ENCODE measurements at regions not wholly inside any gene's neighbourhood (a gene's known extent, or its start where the extent isn't known, plus 50 kb on each side); places are given as distances from the start of the nearest gene placed in this dataset.

DNA sequence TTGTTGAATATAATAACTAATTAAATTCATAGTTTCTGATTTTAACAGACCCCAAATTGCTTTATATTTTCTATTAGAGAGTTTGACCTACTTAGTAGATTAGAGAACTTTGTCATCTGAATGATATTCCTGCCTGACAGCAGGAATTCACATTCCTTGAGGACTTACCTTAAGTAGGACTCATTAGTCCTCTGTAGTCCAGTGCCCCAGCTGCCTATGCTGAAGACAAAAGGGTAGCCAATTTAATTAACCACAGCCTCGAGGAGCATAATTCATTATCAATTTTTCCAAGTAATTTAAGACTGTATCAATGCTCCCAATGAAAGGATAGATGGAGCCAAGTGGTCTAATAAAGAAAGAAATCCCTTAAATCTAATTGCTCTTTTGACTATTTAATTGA lies 1405.0 kb upstream of the IGFBP7 start:
- Histone ChIP-seq H3K4me3 (ENCODE audit: low read depth, low read length) (no peak overlapping the region), H3K27me3 (replicated peaks) (no peaks in the 10 kb centered on the region), H3K27ac (no peak overlapping the region), H3K36me3 (replicated peaks) (no peaks in the 10 kb centered on the region)
- DNase-seq: no peak
- TF ChIP-seq, protein P1, sequence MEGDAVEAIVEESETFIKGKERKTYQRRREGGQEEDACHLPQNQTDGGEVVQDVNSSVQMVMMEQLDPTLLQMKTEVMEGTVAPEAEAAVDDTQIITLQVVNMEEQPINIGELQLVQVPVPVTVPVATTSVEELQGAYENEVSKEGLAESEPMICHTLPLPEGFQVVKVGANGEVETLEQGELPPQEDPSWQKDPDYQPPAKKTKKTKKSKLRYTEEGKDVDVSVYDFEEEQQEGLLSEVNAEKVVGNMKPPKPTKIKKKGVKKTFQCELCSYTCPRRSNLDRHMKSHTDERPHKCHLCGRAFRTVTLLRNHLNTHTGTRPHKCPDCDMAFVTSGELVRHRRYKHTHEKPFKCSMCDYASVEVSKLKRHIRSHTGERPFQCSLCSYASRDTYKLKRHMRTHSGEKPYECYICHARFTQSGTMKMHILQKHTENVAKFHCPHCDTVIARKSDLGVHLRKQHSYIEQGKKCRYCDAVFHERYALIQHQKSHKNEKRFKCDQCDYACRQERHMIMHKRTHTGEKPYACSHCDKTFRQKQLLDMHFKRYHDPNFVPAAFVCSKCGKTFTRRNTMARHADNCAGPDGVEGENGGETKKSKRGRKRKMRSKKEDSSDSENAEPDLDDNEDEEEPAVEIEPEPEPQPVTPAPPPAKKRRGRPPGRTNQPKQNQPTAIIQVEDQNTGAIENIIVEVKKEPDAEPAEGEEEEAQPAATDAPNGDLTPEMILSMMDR (IDR thresholded peaks at IDR 0.05; ENCODE audit: low read depth, low read length, missing control alignments): no peak
- in situ Hi-C loops (cut with HindIII; ENCODE audit: low pct_ligation_motif_present, low sequenced_read_pairs): no loop called here

DNA sequence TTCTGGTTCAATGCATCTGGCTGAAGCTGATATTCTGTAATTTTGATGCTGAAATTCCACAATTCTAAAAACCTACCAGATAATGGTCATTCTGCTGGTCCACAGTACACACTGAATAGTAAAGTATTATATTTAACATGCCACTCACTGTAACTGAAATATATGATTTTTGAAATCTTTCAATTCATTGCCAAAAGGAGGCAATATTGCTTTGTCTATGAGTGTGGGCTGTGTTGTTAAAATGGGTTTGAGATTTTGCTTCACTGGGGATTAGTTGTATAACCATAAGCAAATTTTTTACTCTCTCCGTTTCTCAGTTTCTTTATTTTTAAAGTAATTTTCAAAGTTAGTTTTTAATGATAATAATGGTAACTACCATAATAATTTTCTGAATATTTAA lies 1404.1 kb upstream of the IGFBP7 start:
- no peak overlapping the region for H3K4me3 ChIP-seq (ENCODE audit: low read depth, low read length)

DNA sequence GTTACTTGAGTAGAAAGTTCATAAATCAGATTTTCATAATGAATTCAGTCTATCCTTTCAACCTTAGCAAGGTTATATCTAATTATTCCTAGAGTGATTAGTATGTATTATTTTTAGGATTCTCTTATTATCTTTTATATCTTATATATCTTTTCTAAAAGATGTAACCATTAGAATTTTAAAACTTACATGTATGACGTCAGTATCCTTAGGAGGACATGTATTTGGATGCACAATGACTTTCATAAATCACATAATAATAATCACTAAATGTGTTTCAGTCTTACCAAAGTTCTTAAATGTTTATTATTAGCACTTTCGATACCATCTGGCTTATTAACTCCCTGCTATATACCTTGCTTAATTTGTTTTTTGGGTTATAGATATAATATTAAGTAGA lies 1400.5 kb upstream of the IGFBP7 start:
- TF ChIP-seq, protein P1 (IDR thresholded peaks at IDR 0.05; ENCODE audit: low read depth, low read length, missing control alignments): no peak
- no peak overlapping the region for H3K27ac ChIP-seq
- DNase-seq: no peak
- in situ Hi-C loops (cut with HindIII; ENCODE audit: low pct_ligation_motif_present, low sequenced_read_pairs): no loop called here
- H3K27me3 ChIP-seq (replicated peaks): no peaks in the 10 kb centered on the region
- no peaks in the 10 kb centered on the region for H3K36me3 ChIP-seq (replicated peaks)
- H3K4me3 ChIP-seq (ENCODE audit: low read depth, low read length): no peak overlapping the region

More for the DNA sequence above, 1404.1 kb upstream of the IGFBP7 start:
- in situ Hi-C loops (cut with HindIII; ENCODE audit: low pct_ligation_motif_present, low sequenced_read_pairs): no loop called here
- no peak for DNase-seq
- Histone ChIP-seq H3K27ac (no peak overlapping the region), H3K36me3 (replicated peaks) (no peaks in the 10 kb centered on the region), H3K27me3 (replicated peaks) (no peaks in the 10 kb centered on the region)
- TF ChIP-seq, protein P1 (IDR thresholded peaks at IDR 0.05; ENCODE audit: low read depth, low read length, missing control alignments): no peak

DNA sequence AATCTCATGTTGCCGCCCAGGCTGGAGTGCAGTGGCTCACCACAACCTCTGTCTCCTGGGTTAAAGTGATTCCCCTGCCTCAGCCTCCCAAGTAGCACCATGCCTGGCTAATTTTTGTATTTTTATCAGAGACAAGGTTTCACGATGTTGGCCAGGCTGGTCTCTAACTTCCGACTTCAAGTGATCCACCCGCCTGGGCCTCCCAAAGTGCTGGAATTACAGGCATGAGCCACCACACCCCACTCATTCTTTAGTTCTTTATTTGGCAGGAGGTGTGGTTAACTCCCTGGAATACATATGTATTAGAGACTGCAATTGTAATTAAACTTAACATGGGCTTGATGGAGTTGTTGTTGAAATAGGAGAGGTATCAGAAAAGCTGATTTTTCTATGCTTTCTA lies 1396.9 kb upstream of the IGFBP7 start:
- in situ Hi-C loops (cut with HindIII; ENCODE audit: low pct_ligation_motif_present, low sequenced_read_pairs): no loop called here

DNA sequence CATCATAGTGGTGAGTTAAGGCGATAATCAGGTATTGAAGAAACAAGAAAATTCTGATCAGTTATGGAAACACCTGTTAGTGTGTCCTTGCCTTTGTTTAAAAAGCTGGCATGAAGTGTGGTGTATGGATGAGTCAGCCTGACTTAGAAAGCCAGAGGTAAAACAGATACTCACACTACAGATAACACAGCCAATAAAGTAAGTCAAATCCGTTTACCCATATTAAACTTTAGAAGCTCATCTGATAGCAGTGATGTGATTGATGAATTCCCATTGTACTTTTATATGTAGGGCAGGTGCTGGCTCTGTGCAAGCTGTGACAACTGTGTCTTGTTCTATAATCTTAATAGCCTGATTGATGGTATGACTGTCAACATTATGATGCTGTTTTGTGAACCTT lies 1392.7 kb upstream of the IGFBP7 start:
- Histone ChIP-seq H3K4me3 (ENCODE audit: low read depth, low read length) (no peak overlapping the region), H3K27ac (no peak overlapping the region), H3K36me3 (replicated peaks) (no peaks in the 10 kb centered on the region), H3K27me3 (replicated peaks) (no peaks in the 10 kb centered on the region)
- TF ChIP-seq, protein P1 (IDR thresholded peaks at IDR 0.05; ENCODE audit: low read depth, low read length, missing control alignments): no peak
- in situ Hi-C loops (cut with HindIII; ENCODE audit: low pct_ligation_motif_present, low sequenced_read_pairs): no loop called here
- DNase-seq: no peak

More for the DNA sequence above, 1396.9 kb upstream of the IGFBP7 start:
- H3K36me3 ChIP-seq (replicated peaks): no peaks in the 10 kb centered on the region
- no peaks in the 10 kb centered on the region for H3K27me3 ChIP-seq (replicated peaks)
- no peak for DNase-seq
- TF ChIP-seq, protein P1 (IDR thresholded peaks at IDR 0.05; ENCODE audit: low read depth, low read length, missing control alignments): no peak
- no peak overlapping the region for H3K27ac ChIP-seq
- H3K4me3 ChIP-seq (ENCODE audit: low read depth, low read length): no peak overlapping the region

DNA sequence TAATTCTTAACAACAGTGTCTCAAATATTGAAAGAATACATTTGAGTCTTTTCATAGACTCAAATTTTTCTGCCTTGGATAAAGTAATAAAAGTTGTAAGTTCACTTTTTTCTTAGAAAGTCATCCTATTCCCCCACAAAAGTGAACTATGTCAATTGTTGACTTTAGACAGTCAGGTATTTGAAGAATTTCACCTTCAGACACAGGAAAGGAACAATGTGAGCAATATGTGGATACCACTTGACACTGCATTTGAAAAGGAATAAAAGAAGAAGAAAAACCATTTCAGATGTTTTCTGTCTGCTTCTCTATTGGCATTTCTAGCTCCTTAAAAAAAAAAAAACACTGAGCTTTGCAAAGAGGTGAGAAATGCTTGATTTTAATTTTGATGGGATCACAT lies 1389.0 kb upstream of the IGFBP7 start:
- Histone ChIP-seq H3K36me3 (replicated peaks) (no peaks in the 10 kb centered on the region), H3K4me3 (ENCODE audit: low read depth, low read length) (no peak overlapping the region), H3K27me3 (replicated peaks) (no peaks in the 10 kb centered on the region), H3K27ac (no peak overlapping the region)
- TF ChIP-seq, protein P1 (IDR thresholded peaks at IDR 0.05; ENCODE audit: low read depth, low read length, missing control alignments): no peak
- in situ Hi-C loops (cut with HindIII; ENCODE audit: low pct_ligation_motif_present, low sequenced_read_pairs): no loop called here
- no peak for DNase-seq

Measured in brain microvascular endothelial cell (primary cell).